D721Med (cell line): ENCODE measurements at regions not wholly inside any gene's neighbourhood (a gene's known extent, or its start where the extent isn't known, plus 50 kb on each side); places are given as distances from the start of the nearest gene placed in this dataset.

Experiments
- DNase-seq: peaks from one replicate; pipeline ENCODE4 v3.0.0; 2011; ENCODE audit warnings: low spot score; ENCODE audit not compliant: insufficient read length
- FAIRE-seq: peaks from 2 replicates; lab custom pipeline; 2011; peaks lifted over from hg19 to GRCh38; lab: Jason Lieb, UNC
- CTCF ChIP-seq: IDR thresholded peaks from 2 replicates; pipeline ENCODE4 v1.5.1; 2012; ENCODE audit warnings: mild to moderate bottlenecking, control low read depth; ENCODE audit not compliant: insufficient read depth; ENCODE audit errors: missing control alignments

DNA sequence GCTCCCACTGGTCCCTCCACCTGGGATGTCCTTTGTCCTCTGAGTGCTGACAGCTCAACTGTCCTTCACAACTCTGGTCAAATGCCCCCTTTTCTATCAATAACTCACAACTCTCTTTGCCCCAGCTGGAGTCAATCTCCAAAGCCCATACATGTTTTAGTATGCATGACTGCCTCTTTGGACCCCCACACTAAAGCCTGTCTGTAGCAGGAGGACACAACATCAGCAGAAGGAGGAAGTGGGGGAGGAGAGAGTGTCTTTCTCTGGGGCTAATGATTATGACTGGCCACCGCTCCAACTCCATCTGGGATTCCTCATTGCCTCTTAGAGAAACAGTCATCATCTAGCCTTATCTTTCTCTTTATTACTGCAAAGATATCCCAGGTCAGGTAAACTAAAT is 186.6 kb upstream of the FGGY start:
- TF ChIP-seq CTCF: no peak
- DNase-seq: no peak
- FAIRE-seq: no peak

DNA sequence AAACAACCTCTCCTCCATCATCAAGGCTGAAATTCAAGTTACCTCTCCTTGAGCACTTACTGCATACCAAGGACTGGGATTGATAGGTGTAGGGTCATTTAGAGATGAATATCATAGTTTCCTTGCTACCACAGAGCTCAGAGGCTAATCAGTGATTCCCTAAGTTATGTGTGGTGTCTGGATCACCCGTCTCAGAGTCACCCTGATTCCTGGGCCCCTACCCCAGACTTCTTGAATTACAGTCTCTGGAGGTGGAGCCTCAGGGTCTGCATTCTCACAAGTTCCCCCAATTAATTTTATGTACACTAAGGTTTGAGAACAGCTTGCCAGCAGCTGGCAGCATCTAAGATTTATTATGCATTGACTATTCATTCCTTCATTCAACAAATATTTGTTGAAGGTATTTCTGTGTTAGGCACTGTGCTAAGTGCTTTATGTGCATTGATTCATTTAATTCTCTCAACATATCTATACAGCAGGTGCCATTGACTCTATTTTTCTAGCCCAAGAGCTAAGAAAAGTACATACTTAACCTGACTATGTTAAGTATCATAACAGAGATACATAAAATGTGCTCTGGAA is 182.9 kb upstream of the FGGY start:
- FAIRE-seq (no peak), DNase-seq (no peak)
- TF ChIP-seq CTCF: no peak

DNA sequence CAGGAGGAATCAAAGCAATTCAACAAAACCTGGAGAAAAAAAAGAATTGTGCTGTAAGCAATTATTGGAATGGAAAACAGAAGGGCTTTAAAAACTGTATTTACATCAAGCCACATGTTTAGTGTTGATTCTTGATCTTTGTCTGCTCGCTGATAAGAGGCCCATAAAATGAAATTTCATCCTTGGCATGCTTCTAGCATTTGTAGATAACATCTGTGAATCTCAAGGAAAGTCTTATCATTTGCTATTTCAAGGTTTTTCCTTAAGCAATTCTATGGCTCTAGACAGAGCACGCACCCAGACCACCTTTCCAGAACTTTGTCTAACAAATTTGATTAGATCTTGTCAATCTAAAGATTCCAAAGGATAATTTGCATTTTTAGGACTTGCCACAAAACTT is 181.0 kb upstream of the FGGY start:
- TF ChIP-seq CTCF: no peak
- no peak for DNase-seq
- FAIRE-seq: no peak

GRCh38 chr1:59116920-59117542 is 179.9 kb upstream of the FGGY start:
- no peak for FAIRE-seq
- DNase-seq: no peak
- TF ChIP-seq CTCF: no peak

- FAIRE-seq: no peak
- DNase-seq: no peak
- no peak for TF ChIP-seq CTCF
Observed at GRCh38 chr1:59122527-59122926, 174.4 kb upstream of the FGGY start.

DNA sequence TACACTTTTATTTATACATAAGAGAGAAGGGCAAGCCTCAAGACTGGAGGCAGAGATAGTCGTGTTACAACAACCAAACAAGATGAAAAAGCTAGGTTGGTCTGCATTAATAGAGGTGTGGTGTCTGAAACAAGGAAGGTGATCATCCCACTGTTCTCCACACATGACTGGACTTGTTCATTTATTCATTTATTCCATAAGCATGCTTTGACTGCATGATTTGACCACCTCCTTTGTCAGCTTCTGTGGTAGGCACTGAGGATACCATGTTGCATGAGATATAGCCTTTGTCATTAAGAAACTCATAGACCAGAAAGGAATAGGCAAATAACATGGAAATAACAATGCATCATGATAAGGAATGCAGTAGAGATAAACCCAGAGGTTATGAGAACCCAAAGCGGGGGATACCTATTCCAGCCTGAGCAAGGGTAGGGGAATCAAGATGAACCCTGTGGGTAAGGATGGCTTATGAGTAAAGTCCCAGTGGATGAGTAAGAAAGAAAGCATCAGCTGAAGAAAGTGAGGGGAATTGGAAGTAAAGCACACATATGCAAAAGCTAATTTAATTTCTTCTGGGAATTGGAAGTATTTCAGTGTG is 173.7 kb upstream of the FGGY start:
- FAIRE-seq: no peak
- TF ChIP-seq CTCF: no peak
- no peak for DNase-seq

DNA sequence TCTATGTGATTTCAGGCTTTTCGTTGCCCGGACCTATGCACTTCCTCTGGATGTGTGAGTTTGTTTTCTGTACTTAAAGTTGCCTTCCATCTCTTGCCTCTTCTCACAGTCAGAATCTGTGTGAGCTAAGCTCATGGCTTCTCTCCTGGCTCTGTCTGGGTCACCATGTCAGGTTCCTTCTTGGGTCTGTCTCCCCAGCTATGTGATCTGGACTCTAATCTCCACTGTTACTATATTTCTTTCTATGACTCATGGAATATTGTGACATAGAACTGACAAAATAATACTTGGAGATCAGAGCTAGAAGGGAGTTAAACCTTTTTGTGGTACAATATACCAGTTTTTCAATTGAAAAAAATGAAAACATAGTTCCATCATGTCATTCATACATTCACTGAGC is 172.7 kb upstream of the FGGY start:
- no peak for TF ChIP-seq CTCF
- no peak for FAIRE-seq
- no peak for DNase-seq
